Activated CD8-positive, alpha-beta T cell treated with anti-CD3 and anti-CD28 coated beads for 36 hours (primary cell): ENCODE measurements at regions not wholly inside any gene's neighbourhood (a gene's known extent, or its start where the extent isn't known, plus 50 kb on each side); places are given as distances from the start of the nearest gene placed in this dataset.

Experiments
- ATAC-seq: fragments of 200-7000 bp; cut with Tn5 transposase; one replicate; pipeline ENCODE4 v1.10.0; 2021; ENCODE audit warnings: mild to moderate bottlenecking, moderate library complexity
- CTCF ChIA-PET: fragments of 350-600 bp; sonication (Branson Sonifier 250); formaldehyde crosslinking; loops from one replicate; lab custom pipeline; 2021; ENCODE audit warnings: antibody characterized with exemption; lab: Charles Lee
- POLR2A ChIA-PET: fragments of 350-600 bp; sonication (Branson Sonifier 250); formaldehyde crosslinking; loops from one replicate; lab custom pipeline; 2021; ENCODE audit warnings: antibody characterized with exemption; lab: Charles Lee
- DNase-seq: peaks from one replicate; pipeline ENCODE4 v3.0.0-alpha.2; 2020
- H3K27ac Mint-ChIP-seq: one replicate; pipeline ENCODE4 v1.8.0; 2021; ENCODE audit warnings: mild to moderate bottlenecking, mixed read lengths
- H3K27me3 Mint-ChIP-seq: one replicate; pipeline ENCODE4 v1.8.0; 2021; ENCODE audit warnings: mixed read lengths
- H3K36me3 Mint-ChIP-seq: one replicate; pipeline ENCODE4 v1.8.0; 2021; ENCODE audit warnings: low read depth, mixed read lengths
- H3K4me1 Mint-ChIP-seq: one replicate; pipeline ENCODE4 v1.8.0; 2021; ENCODE audit warnings: low read depth, mixed read lengths
- H3K4me3 Mint-ChIP-seq: one replicate; pipeline ENCODE4 v1.8.0; 2021; ENCODE audit warnings: mild to moderate bottlenecking, moderate library complexity, mixed read lengths
- H3K9me3 Mint-ChIP-seq: one replicate; pipeline ENCODE4 v1.8.0; 2021; ENCODE audit warnings: mixed read lengths
- CTCF ChIP-seq: fragments of 200-600 bp; IDR thresholded peaks from one replicate; pipeline ENCODE4 v1.8.0; 2022; ENCODE audit warnings: antibody characterized with exemption, mild to moderate bottlenecking
- intact Hi-C: fragments of 100-400 bp; cut with micrococcal nuclease; formaldehyde crosslinking; loops from one replicate; pipeline ENCODE4 v1.10.0; 2022

- DNase-seq (no peak), ATAC-seq (no peak)
- H3K9me3 Mint-ChIP-seq: no peaks in the 10 kb centered on the region
- no peak overlapping the region for H3K4me3 Mint-ChIP-seq
- H3K27ac Mint-ChIP-seq: no peak overlapping the region
- no peaks in the 10 kb centered on the region for H3K4me1 Mint-ChIP-seq
- TF ChIP-seq CTCF: no peak
- H3K36me3 Mint-ChIP-seq: no peaks in the 10 kb centered on the region
- ChIA-PET CTCF (no interaction called here), POLR2A (interaction anchor here (1.3 kb wide), 1 partner anchor 9 kb away, joined by 3 read pairs; no protein-coding TSS in a partner anchor)
- peaks cover 2% of the 10 kb centered on the region for H3K27me3 Mint-ChIP-seq
- intact Hi-C loops: no loop called here
Measured at GRCh38 chr2:128594651-128594910, 275.9 kb upstream of the HS6ST1 start.

GRCh38 chr2:128594953-128595677, 276.4 kb upstream of the HS6ST1 start:
- no peaks in the 10 kb centered on the region for H3K9me3 Mint-ChIP-seq
- no peak overlapping the region for H3K27ac Mint-ChIP-seq
- H3K4me1 Mint-ChIP-seq: no peaks in the 10 kb centered on the region
- DNase-seq: no peak
- H3K27me3 Mint-ChIP-seq: peaks cover 2% of the 10 kb centered on the region
- ChIA-PET CTCF (no interaction called here), POLR2A (interaction anchor here (0.7 to 1.3 kb wide), 2 partner anchors 9 to 29 kb away, joined by 3 read pairs; no protein-coding TSS in a partner anchor)
- intact Hi-C loops: no loop called here
- TF ChIP-seq CTCF: no peak
- H3K4me3 Mint-ChIP-seq: no peak overlapping the region
- ATAC-seq: no peak
- H3K36me3 Mint-ChIP-seq: no peaks in the 10 kb centered on the region

GRCh38 chr2:128595763-128596395, 277.2 kb upstream of the HS6ST1 start:
- no peak for TF ChIP-seq CTCF
- DNase-seq: no peak
- CTCF ChIA-PET: no interaction called here
- H3K4me3 Mint-ChIP-seq: no peak overlapping the region
- H3K9me3 Mint-ChIP-seq: no peaks in the 10 kb centered on the region
- H3K4me1 Mint-ChIP-seq: no peaks in the 10 kb centered on the region
- intact Hi-C loops: no loop called here
- POLR2A ChIA-PET: interaction anchor here (0.7 to 1.3 kb wide), 2 partner anchors 8 to 28 kb away, joined by 3 read pairs; no protein-coding TSS in a partner anchor
- no peaks in the 10 kb centered on the region for H3K27me3 Mint-ChIP-seq
- no peaks in the 10 kb centered on the region for H3K36me3 Mint-ChIP-seq
- no peak overlapping the region for H3K27ac Mint-ChIP-seq
- no peak for ATAC-seq

GRCh38 chr2:128596396-128597120, 277.9 kb upstream of the HS6ST1 start:
- Mint-ChIP-seq H3K36me3 (no peaks in the 10 kb centered on the region), H3K4me3 (no peak overlapping the region), H3K27ac (no peak overlapping the region), H3K9me3 (no peaks in the 10 kb centered on the region), H3K4me1 (no peaks in the 10 kb centered on the region), H3K27me3 (no peaks in the 10 kb centered on the region)
- ATAC-seq: no peak
- POLR2A ChIA-PET: no interaction called here
- DNase-seq: no peak
- intact Hi-C loops: no loop called here
- CTCF ChIA-PET: no interaction called here
- no peak for TF ChIP-seq CTCF
